Body of pancreas (tissue), 4 donors: ENCODE measurements at regions not wholly inside any gene's neighbourhood (a gene's known extent, or its start where the extent isn't known, plus 50 kb on each side); places are given as distances from the start of the nearest gene placed in this dataset.

Experiments
- CTCF ChIP-seq, 7 experiments: fragments of 450-650 bp in 4 of 7; fragments of 200-600 bp in 3 of 7; sonication (generic) in 3 of 7; IDR thresholded peaks; one replicate each; pipeline ENCODE4 v1.5.1; 2016 to 2019; ENCODE audit warnings: antibody characterized with exemption in 7 of 7
- POLR2A ChIP-seq, 3 donors: fragments of 450-650 bp; IDR thresholded peaks; one replicate each; pipeline ENCODE4 v1.6.1; 2016; ENCODE audit warnings: antibody characterized with exemption in 3 of 3, mild to moderate bottlenecking in 2 of 3

DNA sequence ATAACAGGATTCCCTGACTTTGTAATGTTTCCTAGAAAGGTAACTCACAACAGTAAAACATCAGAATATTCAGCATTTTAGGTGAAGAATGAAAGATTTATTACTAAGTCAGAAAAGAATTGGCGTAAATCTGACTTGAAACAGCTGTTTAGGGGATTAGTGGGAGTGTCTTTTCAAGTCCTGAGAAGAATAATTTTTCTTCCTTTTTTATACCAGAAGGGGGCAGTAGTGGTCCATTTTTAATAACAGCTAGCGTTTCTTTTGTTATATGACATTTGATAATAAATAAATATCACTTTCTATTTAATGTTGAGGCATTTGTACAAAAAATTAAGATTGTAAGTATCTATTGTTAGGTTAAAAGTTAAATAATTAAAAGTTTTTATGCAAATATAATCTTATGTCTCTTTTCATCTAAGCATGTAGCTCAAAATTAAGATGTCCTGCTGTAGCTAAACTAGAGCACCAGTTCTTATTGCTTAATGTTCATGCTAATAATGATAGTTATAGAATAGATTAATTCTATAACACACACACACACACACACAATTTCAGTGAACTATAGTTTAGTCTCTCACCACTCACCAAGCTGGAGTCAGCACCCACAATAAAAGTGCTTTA is 258.7 kb upstream of the ARRDC3 start:
- TF ChIP-seq CTCF (IDR thresholded peaks at IDR 0.05) (peak; percentile 22 to 50 (median 43)), POLR2A (IDR thresholded peaks at IDR 0.05) (no peak)
